Trophoblast cell (in vitro differentiated cells and primary cell): ENCODE measurements at regions not wholly inside any gene's neighbourhood (a gene's known extent, or its start where the extent isn't known, plus 50 kb on each side); places are given as distances from the start of the nearest gene placed in this dataset.
A peak's percentile ranks its signal among the peaks of the same experiment; 100 is the strongest.

ENCODE experiments used
- DNase-seq, 2 donors: peaks; one replicate each; pipeline ENCODE4 v3.0.0-alpha.2; 2016
- H2AFZ ChIP-seq: 2 replicates; pipeline ENCODE4 v1.6.1; 2013; ENCODE audit warnings: low read length, moderate library complexity, mild to moderate bottlenecking; ENCODE audit not compliant: insufficient read depth, poor library complexity
- H2AK5ac ChIP-seq: 2 replicates; pipeline ENCODE4 v1.6.1; 2013; ENCODE audit warnings: mild to moderate bottlenecking, low read length
- H2BK120ac ChIP-seq: 2 replicates; pipeline ENCODE4 v1.6.1; 2013; ENCODE audit warnings: low read length, mild to moderate bottlenecking, moderate library complexity; ENCODE audit not compliant: insufficient read depth, poor library complexity
- H2BK12ac ChIP-seq: 2 replicates; pipeline ENCODE4 v1.6.1; 2013; ENCODE audit warnings: mild to moderate bottlenecking, low read length, moderate library complexity
- H2BK5ac ChIP-seq: 2 replicates; pipeline ENCODE4 v1.6.1; 2013; ENCODE audit warnings: low read length, low read depth, moderate library complexity, mild to moderate bottlenecking; ENCODE audit not compliant: poor library complexity
- H3K14ac ChIP-seq: 2 replicates; pipeline ENCODE4 v1.6.1; 2013; ENCODE audit warnings: mild to moderate bottlenecking, low read length
- H3K18ac ChIP-seq: 2 replicates; pipeline ENCODE4 v1.6.1; 2013; ENCODE audit warnings: mild to moderate bottlenecking, low read length
- H3K23ac ChIP-seq: 2 replicates; pipeline ENCODE4 v1.6.1; 2013; ENCODE audit warnings: low read length
- H3K27ac ChIP-seq: 2 replicates; pipeline ENCODE4 v1.5.1; 2013; ENCODE audit warnings: low read depth, mild to moderate bottlenecking, inconsistent platforms, low read length, moderate library complexity
- H3K27me3 ChIP-seq: 2 replicates; pipeline ENCODE4 v1.6.1; 2013; ENCODE audit warnings: inconsistent platforms, mild to moderate bottlenecking, low read length, moderate library complexity; ENCODE audit not compliant: insufficient read depth
- H3K36me3 ChIP-seq, 2 experiments: 1 replicate in 1 of 2; 2 replicates in 1 of 2; pipeline ENCODE4 v1.6.1; 2013; ENCODE audit warnings: low read length in 2 of 2, mild to moderate bottlenecking in 2 of 2, moderate library complexity in 1 of 2; ENCODE audit not compliant: insufficient read depth in 2 of 2, control insufficient read depth in 1 of 2
- H3K4ac ChIP-seq: 2 replicates; pipeline ENCODE4 v1.6.1; 2013; ENCODE audit warnings: low read depth, mild to moderate bottlenecking, low read length, moderate library complexity
- H3K4me1 ChIP-seq, 2 experiments: 1 replicate in 1 of 2; 2 replicates in 1 of 2; pipeline ENCODE4 v1.6.1; 2013; ENCODE audit warnings: low read length in 2 of 2, mild to moderate bottlenecking in 2 of 2, moderate library complexity in 1 of 2; ENCODE audit not compliant: insufficient read depth in 2 of 2, control insufficient read depth in 1 of 2
- H3K4me2 ChIP-seq: 2 replicates; pipeline ENCODE4 v1.6.1; 2013; ENCODE audit warnings: inconsistent platforms, mild to moderate bottlenecking, low read length, moderate library complexity
- H3K4me3 ChIP-seq: 2 replicates; pipeline ENCODE4 v1.5.1; 2013; ENCODE audit warnings: mild to moderate bottlenecking, low read depth, low read length, inconsistent platforms
- H3K79me1 ChIP-seq: one replicate; pipeline ENCODE4 v1.6.1; 2013; ENCODE audit warnings: low read length
- H3K79me2 ChIP-seq: 2 replicates; pipeline ENCODE4 v1.6.1; 2013; ENCODE audit warnings: low read length, mild to moderate bottlenecking; ENCODE audit not compliant: control insufficient read depth, insufficient read depth, poor library complexity
- H3K9ac ChIP-seq: 2 replicates; pipeline ENCODE4 v1.6.1; 2013; ENCODE audit warnings: mild to moderate bottlenecking, low read length
- H3K9me3 ChIP-seq: 2 replicates; pipeline ENCODE4 v1.6.1; 2013; ENCODE audit warnings: low read depth, mild to moderate bottlenecking, control low read depth, inconsistent platforms, low read length; ENCODE audit not compliant: insufficient read depth
- H4K12ac ChIP-seq: 2 replicates; pipeline ENCODE4 v1.6.1; 2013; ENCODE audit warnings: low read depth, mild to moderate bottlenecking, low read length, moderate library complexity
- H4K8ac ChIP-seq: 2 replicates; pipeline ENCODE4 v1.6.1; 2013; ENCODE audit warnings: low read depth, mild to moderate bottlenecking, low read length, moderate library complexity
- H4K91ac ChIP-seq: one replicate; pipeline ENCODE4 v1.6.1; 2013; ENCODE audit warnings: low read depth, mild to moderate bottlenecking, low read length, moderate library complexity
- WGBS: extraction: QIAGEN DNeasy Blood & Tissue Kit; methylation state at CpG from one replicate; pipeline ENCODE4 v1.1.7; 2013; ENCODE audit warnings: missing lambda C conversion rate; ENCODE audit not compliant: insufficient read length, insufficient coverage; ENCODE audit errors: extremely low coverage; 5-methylcytosine and 5-hydroxymethylcytosine counted together

DNA sequence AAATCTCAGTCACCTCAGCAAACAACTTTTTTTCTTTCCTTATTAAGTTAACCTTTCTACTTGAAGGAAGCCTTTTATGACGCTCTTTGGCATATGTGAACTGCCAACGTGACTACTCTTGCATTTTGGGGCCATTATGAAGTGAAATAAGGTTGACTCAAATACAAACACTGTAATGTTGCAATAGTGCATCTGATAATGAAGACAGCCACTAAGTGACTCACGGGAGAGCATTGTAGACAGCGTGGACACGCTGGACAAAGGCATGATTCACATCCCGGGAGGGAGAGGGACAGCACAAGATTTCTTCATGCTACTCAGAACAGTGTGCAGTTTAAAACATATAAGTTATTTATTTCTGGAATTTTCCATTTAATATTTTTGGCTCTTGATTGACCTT lies 560.8 kb downstream of the ETS1 start:
- Histone ChIP-seq H2BK5ac (no peak overlapping the region), H3K4ac (no peak overlapping the region), H3K18ac (no peak overlapping the region), H3K79me2 (no peaks in the 10 kb centered on the region), H3K27ac (no peak overlapping the region), H3K36me3 (no peaks in the 10 kb centered on the region), H3K9ac (no peak overlapping the region), H3K4me2 (no peak overlapping the region), H4K8ac (no peak overlapping the region), H4K12ac (no peak overlapping the region), H3K14ac (no peak overlapping the region), H4K91ac (no peak overlapping the region), H3K9me3 (no peaks in the 10 kb centered on the region), H2BK120ac (no peak overlapping the region), H3K27me3 (no peaks in the 10 kb centered on the region), H2BK12ac (no peak overlapping the region), H2AK5ac (no peak overlapping the region), H2AFZ (no peak overlapping the region), H3K79me1 (no peaks in the 10 kb centered on the region), H3K23ac (no peak overlapping the region), H3K4me3 (no peak overlapping the region), H3K4me1 (no peaks in the 10 kb centered on the region)
- peak; percentile 84 to 95 for DNase-seq
- no CpG with 5 or more reads among the region's 6 CpGs for WGBS

DNA sequence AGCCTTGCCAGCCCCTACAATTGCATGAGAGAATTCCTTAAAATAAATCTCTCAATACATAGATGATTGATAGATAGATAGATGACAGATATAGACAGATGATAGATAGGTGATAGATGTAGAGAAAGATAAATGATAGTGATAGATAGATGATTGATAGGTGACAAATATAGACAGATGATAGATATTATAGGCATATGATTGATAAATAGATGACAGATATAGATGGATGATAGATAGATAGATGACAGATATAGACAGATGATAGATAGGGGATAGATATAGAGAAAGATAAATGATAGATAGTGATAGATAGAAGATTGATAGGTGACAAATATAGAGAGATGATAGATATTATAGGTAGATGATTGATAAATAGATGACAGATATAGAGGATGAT lies 564.6 kb downstream of the ETS1 start:
- H3K18ac ChIP-seq = no peak overlapping the region
- H2BK12ac ChIP-seq = no peak overlapping the region
- H2BK5ac ChIP-seq = no peak overlapping the region
- H3K79me2 ChIP-seq = no peaks in the 10 kb centered on the region
- H3K4me2 ChIP-seq = no peak overlapping the region
- no peak overlapping the region for H2AFZ ChIP-seq
- no peak overlapping the region for H3K4ac ChIP-seq
- peaks cover 2% of the 10 kb centered on the region for H3K9me3 ChIP-seq
- H2AK5ac ChIP-seq = no peak overlapping the region
- no peak overlapping the region for H4K12ac ChIP-seq
- H3K23ac ChIP-seq = no peak overlapping the region
- H2BK120ac ChIP-seq = no peak overlapping the region
- H4K8ac ChIP-seq = no peak overlapping the region
- H4K91ac ChIP-seq = no peak overlapping the region
- no peak for DNase-seq
- H3K36me3 ChIP-seq = no peaks in the 10 kb centered on the region
- no peak overlapping the region for H3K4me3 ChIP-seq
- H3K4me1 ChIP-seq = no peaks in the 10 kb centered on the region
- no peaks in the 10 kb centered on the region for H3K79me1 ChIP-seq
- H3K9ac ChIP-seq = no peak overlapping the region
- H3K27ac ChIP-seq = no peak overlapping the region
- no peaks in the 10 kb centered on the region for H3K27me3 ChIP-seq
- H3K14ac ChIP-seq = no peak overlapping the region

- no peak overlapping the region for H4K91ac ChIP-seq
- no peaks in the 10 kb centered on the region for H3K4me1 ChIP-seq
- no peaks in the 10 kb centered on the region for H3K79me1 ChIP-seq
- no peaks in the 10 kb centered on the region for H3K27me3 ChIP-seq
- no peak overlapping the region for H3K18ac ChIP-seq
- no peak overlapping the region for H3K4me3 ChIP-seq
- no peak overlapping the region for H4K12ac ChIP-seq
- DNase-seq = no peak
- no peak overlapping the region for H4K8ac ChIP-seq
- no peak overlapping the region for H2AK5ac ChIP-seq
- H3K9ac ChIP-seq = no peak overlapping the region
- WGBS = no CpG with 5 or more reads among the region's 3 CpGs
- H3K14ac ChIP-seq = no peak overlapping the region
- H2AFZ ChIP-seq = no peak overlapping the region
- no peak overlapping the region for H2BK12ac ChIP-seq
- H2BK120ac ChIP-seq = no peak overlapping the region
- H3K9me3 ChIP-seq = peaks cover 2% of the 10 kb centered on the region
- no peak overlapping the region for H3K27ac ChIP-seq
- H3K23ac ChIP-seq = no peak overlapping the region
- no peaks in the 10 kb centered on the region for H3K36me3 ChIP-seq
- no peak overlapping the region for H3K4me2 ChIP-seq
- no peaks in the 10 kb centered on the region for H3K79me2 ChIP-seq
- no peak overlapping the region for H3K4ac ChIP-seq
- H2BK5ac ChIP-seq = no peak overlapping the region
These were observed 565.4 kb downstream of the ETS1 start for GRCh38 chr11:128022007-128022368.

GRCh38 chr11:128021349-128022006 lies 565.9 kb downstream of the ETS1 start:
- Histone ChIP-seq H2BK12ac (no peak overlapping the region), H4K12ac (no peak overlapping the region), H3K4me3 (no peak overlapping the region), H4K91ac (no peak overlapping the region), H3K36me3 (no peaks in the 10 kb centered on the region), H3K9me3 (peaks cover 2% of the 10 kb centered on the region), H3K4me1 (no peaks in the 10 kb centered on the region), H3K9ac (no peak overlapping the region), H3K27me3 (no peaks in the 10 kb centered on the region), H2AK5ac (no peak overlapping the region), H4K8ac (no peak overlapping the region), H3K27ac (no peak overlapping the region), H2BK120ac (no peak overlapping the region), H3K23ac (no peak overlapping the region), H3K14ac (no peak overlapping the region), H2BK5ac (no peak overlapping the region), H3K4me2 (no peak overlapping the region), H2AFZ (no peak overlapping the region), H3K79me2 (no peaks in the 10 kb centered on the region), H3K4ac (no peak overlapping the region), H3K79me1 (no peaks in the 10 kb centered on the region), H3K18ac (no peak overlapping the region)
- DNase-seq = no peak
- WGBS = no CpG with 5 or more reads among the region's 5 CpGs
